BJ (cell line): ENCODE measurements at regions not wholly inside any gene's neighbourhood (a gene's known extent, or its start where the extent isn't known, plus 50 kb on each side); places are given as distances from the start of the nearest gene placed in this dataset.
"Not testable (repeated sequence)": the region's sequence is repeated elsewhere in the genome, so short reads cannot be mapped to it uniquely, and the experiment has no call there.

Source experiments
- CTCF ChIA-PET: fragments of 350-600 bp; formaldehyde crosslinking; extraction: SDS; loops from one replicate; lab custom pipeline; 2021; ENCODE audit warnings: antibody characterized with exemption, inconsistent platforms; lab: Yijun Ruan, JAX
- POLR2A ChIA-PET: fragments of 300-600 bp; sonication (Branson Sonifier 250); formaldehyde crosslinking; extraction: SDS; loops from one replicate; lab custom pipeline; 2021; ENCODE audit warnings: antibody characterized with exemption; lab: Charles Lee
- DNase-seq: peaks from one replicate; pipeline ENCODE4 v3.0.0-alpha.2; 2011; ENCODE audit warnings: low read depth
- H3K27me3 ChIP-seq: 2 replicates; pipeline ENCODE4 v1.6.0; 2011; ENCODE audit warnings: low read length; ENCODE audit not compliant: control insufficient read depth, insufficient read depth
- H3K36me3 ChIP-seq: 2 replicates; pipeline ENCODE4 v1.5.1; 2011; ENCODE audit warnings: low read length; ENCODE audit not compliant: control insufficient read depth, insufficient read depth
- H3K4me3 ChIP-seq: 2 replicates; pipeline ENCODE4 v1.5.1; 2011; ENCODE audit warnings: low read depth, mild to moderate bottlenecking, control low read depth, low read length
- CTCF ChIP-seq: IDR thresholded peaks from 2 replicates; pipeline ENCODE4 v1.5.1; 2011; ENCODE audit warnings: low read depth, mild to moderate bottlenecking, control low read depth, inconsistent platforms, low read length, moderate library complexity; ENCODE audit not compliant: insufficient read depth

- ChIA-PET POLR2A (no interaction called here), CTCF (interaction anchor here (1.4 kb wide), 1 partner anchor 12 kb away, joined by 6 read pairs; no protein-coding TSS in a partner anchor)
- Histone ChIP-seq H3K4me3 (no peak overlapping the region), H3K36me3 (no peaks in the 10 kb centered on the region), H3K27me3 (peaks cover 3% of the 10 kb centered on the region; the same call in 1 of the 2 replicates)
- TF ChIP-seq CTCF = no peak
- DNase-seq = no peak
Measured at GRCh38 chr3:107915706-107916105, 175.1 kb downstream of the CD47 start.

- Histone ChIP-seq H3K36me3 (no peaks in the 10 kb centered on the region), H3K27me3 (no peaks in the 10 kb centered on the region), H3K4me3 (no peak overlapping the region)
- POLR2A ChIA-PET = no interaction called here
- TF ChIP-seq CTCF = no peak
- no peak for DNase-seq
- CTCF ChIA-PET = no interaction called here
Measured at GRCh38 chr3:107913701-107914100, 177.1 kb downstream of the CD47 start.

DNA sequence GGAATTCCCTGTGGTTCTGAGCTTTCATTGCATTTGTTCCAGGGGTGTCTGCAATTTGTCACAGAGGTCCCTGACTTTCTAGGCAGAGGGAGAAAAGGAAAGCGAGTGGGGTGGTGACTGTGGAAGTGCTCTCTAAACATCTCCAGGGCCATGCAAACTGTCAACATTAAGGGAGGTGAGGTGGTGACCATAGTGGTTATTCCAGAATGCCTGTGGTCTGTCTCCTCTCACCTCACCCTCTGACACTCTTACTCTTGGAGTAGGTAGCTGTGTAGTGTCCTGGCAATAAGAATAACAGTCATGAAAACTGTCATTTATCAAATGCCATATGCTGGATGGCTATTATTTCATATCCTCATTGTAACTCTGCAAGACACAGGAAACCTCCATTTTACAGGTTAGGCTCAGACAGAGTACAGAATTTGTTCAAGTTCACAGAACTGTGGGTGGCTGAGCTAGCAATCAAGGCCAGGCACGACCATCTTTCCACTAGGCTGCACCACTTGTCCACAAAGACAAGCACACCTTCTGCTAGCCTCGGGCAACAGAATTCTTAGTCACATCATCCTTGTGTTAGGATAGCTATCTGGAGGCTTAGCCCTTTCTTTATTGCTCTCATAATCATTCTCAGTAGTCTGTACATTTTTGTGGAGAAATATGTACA, 179.4 kb downstream of the CD47 start:
- ChIA-PET POLR2A (interaction anchor here (0.6 kb wide), 1 partner anchor 26 kb away, joined by 3 read pairs; no protein-coding TSS in a partner anchor), CTCF (interaction anchor here (1.4 kb wide), 1 partner anchor 16 kb away, joined by 6 read pairs; no protein-coding TSS in a partner anchor)
- Histone ChIP-seq H3K36me3 (no peaks in the 10 kb centered on the region), H3K4me3 (no peak overlapping the region), H3K27me3 (no peaks in the 10 kb centered on the region)
- TF ChIP-seq CTCF = no peak
- DNase-seq = no peak

DNA sequence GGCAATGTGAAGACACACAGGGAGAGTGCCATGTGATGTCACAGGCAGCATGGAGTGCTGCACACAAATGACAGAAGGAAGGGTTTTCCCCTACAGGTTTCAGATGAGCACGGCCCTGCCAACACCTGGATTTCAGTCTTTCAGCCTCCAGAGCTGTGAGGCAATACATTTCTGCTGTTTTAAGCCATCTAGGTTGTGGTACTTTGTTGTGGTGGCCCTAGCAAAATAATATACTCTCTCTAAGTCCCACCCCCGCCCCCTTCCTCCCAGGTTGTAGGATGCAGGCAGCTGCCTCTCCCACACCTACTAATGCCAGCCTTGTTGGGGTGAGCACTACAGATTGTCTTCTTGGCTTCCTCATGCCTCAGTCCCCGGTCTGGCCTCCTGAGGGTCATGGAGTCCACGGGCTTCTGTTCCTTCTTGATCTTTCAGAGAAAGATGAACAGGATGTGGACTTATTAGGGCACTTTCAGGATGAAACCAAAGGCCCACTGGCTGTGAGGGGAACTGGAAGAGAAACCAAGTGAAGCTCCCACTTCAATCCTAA, 180.0 kb downstream of the CD47 start:
- CTCF ChIA-PET = no interaction called here
- Histone ChIP-seq H3K4me3 (no peak overlapping the region), H3K36me3 (no peaks in the 10 kb centered on the region), H3K27me3 (no peaks in the 10 kb centered on the region)
- TF ChIP-seq CTCF = no peak
- POLR2A ChIA-PET = interaction anchor here (0.6 kb wide), 1 partner anchor 26 kb away, joined by 3 read pairs; no protein-coding TSS in a partner anchor
- DNase-seq = no peak

GRCh38 chr3:107909583-107909982, 181.2 kb downstream of the CD47 start:
- H3K27me3 ChIP-seq, POLR2A ChIA-PET, DNase-seq, H3K4me3 ChIP-seq, H3K36me3 ChIP-seq: not testable (repeated sequence)
- CTCF ChIA-PET = interaction anchor here (1.0 kb wide), 2 partner anchors 11 to 18 kb away, joined by 3 read pairs; no protein-coding TSS in a partner anchor
